Smooth muscle cell (in vitro differentiated cells): ENCODE measurements at regions not wholly inside any gene's neighbourhood (a gene's known extent, or its start where the extent isn't known, plus 50 kb on each side); places are given as distances from the start of the nearest gene placed in this dataset.
"Not testable (repeated sequence)": the region's sequence is repeated elsewhere in the genome, so short reads cannot be mapped to it uniquely, and the experiment has no call there.

Experiments
- DNase-seq: peaks from one replicate; lab custom pipeline; 2025; ENCODE audit not compliant: unreplicated experiment; lab: John Stamatoyannopoulos, UW
- H2AFZ ChIP-seq: fragments of 200-600 bp; sonication (generic); 2 replicates; pipeline ENCODE4 v1.6.0; 2016; ENCODE audit warnings: antibody characterized with exemption, low read depth, mild to moderate bottlenecking
- H3F3A ChIP-seq: fragments of 200-600 bp; sonication (generic); 2 replicates; pipeline ENCODE4 v1.6.0; 2017; ENCODE audit warnings: antibody characterized with exemption, low read depth
- H3K27ac ChIP-seq: fragments of 200-600 bp; sonication (generic); 2 replicates; pipeline ENCODE4 v1.5.1; 2016; ENCODE audit warnings: low read depth, mild to moderate bottlenecking
- H3K27me3 ChIP-seq: fragments of 200-600 bp; sonication (generic); 2 replicates; pipeline ENCODE4 v1.6.1; 2016; ENCODE audit warnings: low read depth, mild to moderate bottlenecking
- H3K36me3 ChIP-seq: fragments of 200-600 bp; sonication (generic); 2 replicates; pipeline ENCODE4 v1.5.1; 2016; ENCODE audit warnings: low read depth
- H3K4me1 ChIP-seq: fragments of 200-600 bp; sonication (generic); 2 replicates; pipeline ENCODE4 v1.5.1; 2016; ENCODE audit warnings: low read depth
- H3K4me2 ChIP-seq: fragments of 200-600 bp; sonication (generic); 2 replicates; pipeline ENCODE4 v1.6.0; 2016; ENCODE audit warnings: mild to moderate bottlenecking
- H3K4me3 ChIP-seq: fragments of 200-600 bp; sonication (generic); 2 replicates; pipeline ENCODE4 v1.5.1; 2016; ENCODE audit warnings: mild to moderate bottlenecking
- H3K79me2 ChIP-seq: fragments of 200-600 bp; sonication (generic); 2 replicates; pipeline ENCODE4 v1.6.0; 2016; ENCODE audit warnings: low read depth, mild to moderate bottlenecking
- H3K9ac ChIP-seq: fragments of 200-600 bp; sonication (generic); 2 replicates; pipeline ENCODE4 v1.6.0; 2016; ENCODE audit warnings: low read depth
- H3K9me3 ChIP-seq: fragments of 200-600 bp; sonication (generic); replicated peaks from 2 replicates; pipeline ENCODE4 v1.5.1; 2016; ENCODE audit warnings: low read depth
- H4K20me1 ChIP-seq: fragments of 200-600 bp; sonication (generic); 2 replicates; pipeline ENCODE4 v1.6.0; 2016; ENCODE audit warnings: low read depth
- CTCF ChIP-seq: fragments of 200-600 bp; sonication (generic); IDR thresholded peaks from 2 replicates; pipeline ENCODE4 v1.5.1; 2017; ENCODE audit warnings: borderline replicate concordance, mild to moderate bottlenecking, antibody characterized with exemption; ENCODE audit not compliant: insufficient read depth, poor library complexity, severe bottlenecking
- WGBS: methylation state at CpG from one replicate; pipeline ENCODE4 v1.1.7; 2016; ENCODE audit warnings: low lambda C conversion rate; 5-methylcytosine and 5-hydroxymethylcytosine counted together

- H3K79me2 ChIP-seq: no peaks in the 10 kb centered on the region
- no peaks in the 10 kb centered on the region for H3K27me3 ChIP-seq
- H3K4me2 ChIP-seq: no peak overlapping the region
- H3K4me1 ChIP-seq: no peaks in the 10 kb centered on the region
- H2AFZ ChIP-seq: no peak overlapping the region
- no peaks in the 10 kb centered on the region for H3K36me3 ChIP-seq
- no peak overlapping the region for H3K27ac ChIP-seq
- TF ChIP-seq CTCF: no peak
- no peak overlapping the region for H3K4me3 ChIP-seq
- no peak for DNase-seq
- no peaks in the 10 kb centered on the region for H4K20me1 ChIP-seq
- 97% methylated on average over 1 of the region's 1 CpG for WGBS
- H3K9ac ChIP-seq: no peak overlapping the region
- no peaks in the 10 kb centered on the region for H3F3A ChIP-seq
- no peaks in the 10 kb centered on the region for H3K9me3 ChIP-seq
Observed at GRCh38 chr12:43235721-43236120, 316.3 kb downstream of the ADAMTS20 start.

GRCh38 chr12:43233861-43234260, 318.1 kb downstream of the ADAMTS20 start:
- Histone ChIP-seq H3K9me3 (no peaks in the 10 kb centered on the region), H3K4me1 (no peaks in the 10 kb centered on the region), H3K4me3 (no peak overlapping the region), H3K9ac (no peak overlapping the region), H2AFZ (no peak overlapping the region), H3K27ac (no peak overlapping the region), H3K27me3 (no peaks in the 10 kb centered on the region), H4K20me1 (no peaks in the 10 kb centered on the region), H3F3A (no peaks in the 10 kb centered on the region), H3K4me2 (no peak overlapping the region), H3K79me2 (no peaks in the 10 kb centered on the region), H3K36me3 (no peaks in the 10 kb centered on the region)
- no peak for DNase-seq
- 95% methylated on average over 2 of the region's 2 CpGs for WGBS
- no peak for TF ChIP-seq CTCF

GRCh38 chr12:43226151-43226550, 325.9 kb downstream of the ADAMTS20 start:
- H3K9ac ChIP-seq: no peak overlapping the region

GRCh38 chr12:43224190-43224805, 327.7 kb downstream of the ADAMTS20 start:
- not testable (repeated sequence) for H3K27me3 ChIP-seq, H4K20me1 ChIP-seq, DNase-seq, H2AFZ ChIP-seq, H3K36me3 ChIP-seq, H3K79me2 ChIP-seq, H3K9me3 ChIP-seq, H3K4me1 ChIP-seq, H3F3A ChIP-seq, H3K4me3 ChIP-seq, H3K4me2 ChIP-seq, H3K9ac ChIP-seq, H3K27ac ChIP-seq
- WGBS: 91% methylated on average over 29 of the region's 36 CpGs

More at GRCh38 chr12:43226151-43226550, 325.9 kb downstream of the ADAMTS20 start:
- no peaks in the 10 kb centered on the region for H3K4me1 ChIP-seq
- no peak overlapping the region for H3K4me3 ChIP-seq
- no peak for TF ChIP-seq CTCF
- no peaks in the 10 kb centered on the region for H3K27me3 ChIP-seq
- H3K27ac ChIP-seq: no peak overlapping the region
- H4K20me1 ChIP-seq: no peaks in the 10 kb centered on the region
- H3K79me2 ChIP-seq: no peaks in the 10 kb centered on the region
- DNase-seq: no peak
- no peak overlapping the region for H3K4me2 ChIP-seq
- no peak overlapping the region for H2AFZ ChIP-seq
- 100% methylated on average over 2 of the region's 2 CpGs for WGBS
- no peaks in the 10 kb centered on the region for H3F3A ChIP-seq
- no peaks in the 10 kb centered on the region for H3K9me3 ChIP-seq
- no peaks in the 10 kb centered on the region for H3K36me3 ChIP-seq
